ENCODE measurements at regions not wholly inside any gene's neighbourhood (a gene's known extent, or its start where the extent isn't known, plus 50 kb on each side); places are given as distances from the start of the nearest gene placed in this dataset.
"Not testable (repeated sequence)": the region's sequence is repeated elsewhere in the genome, so short reads cannot be mapped to it uniquely, and the experiment has no call there.

DNA sequence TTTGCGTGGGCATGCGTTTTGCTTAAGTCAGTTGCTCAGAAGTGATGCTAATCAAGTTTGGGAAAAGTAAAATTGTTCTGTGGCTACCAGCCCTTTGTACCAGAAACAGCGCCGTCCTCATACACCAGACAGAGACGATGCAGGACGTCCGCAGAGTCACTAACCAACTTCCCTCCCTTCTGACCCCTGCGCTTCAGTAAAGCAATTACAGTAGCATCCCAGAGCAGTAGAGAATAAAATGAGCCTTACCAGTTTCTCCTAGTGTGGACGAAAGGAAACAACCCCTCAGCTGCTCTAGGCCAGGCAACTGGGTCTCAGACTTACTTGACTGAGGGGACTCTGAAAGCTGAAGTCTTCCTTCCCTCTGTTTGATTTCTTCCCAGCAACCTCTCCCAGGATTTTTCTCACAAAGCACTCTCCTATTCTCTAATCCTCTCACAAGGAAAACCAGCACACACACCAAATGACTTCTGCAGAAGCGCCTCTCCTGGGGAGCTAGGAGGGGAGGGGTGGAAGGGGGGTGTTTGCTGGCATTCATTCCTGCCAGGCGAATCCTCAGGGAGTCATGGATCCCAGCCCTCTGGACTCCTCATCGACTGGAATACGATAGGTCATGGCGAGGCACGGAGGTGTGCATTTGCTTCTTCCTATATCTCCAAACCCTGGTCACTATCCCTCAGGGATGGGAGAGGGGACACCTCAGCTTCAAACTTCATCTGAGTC, 56.0 kb upstream of the MID1 start:
- no peak for DNase-seq (ENCODE audit: low spot score)

DNA sequence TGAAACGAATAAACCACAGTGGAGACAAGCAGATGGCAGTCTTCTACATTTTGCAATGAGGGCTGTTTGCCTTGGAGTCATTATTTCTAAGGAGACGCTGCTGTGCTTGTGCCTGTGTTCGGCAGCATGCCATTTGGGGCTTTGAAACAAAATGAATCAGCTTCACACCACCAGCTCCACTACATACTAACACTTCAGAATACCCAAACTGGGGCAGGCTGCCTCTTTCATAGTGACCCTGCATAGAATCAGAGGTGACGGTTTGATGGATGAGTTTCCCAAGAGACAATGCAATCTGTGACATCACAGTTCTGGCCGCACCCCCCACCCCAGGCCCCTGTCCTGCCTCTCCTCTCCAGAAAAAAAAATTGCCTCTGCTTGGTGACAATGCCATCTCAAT, 57.1 kb upstream of the MID1 start:
- DNase-seq (ENCODE audit: low spot score): no peak

DNA sequence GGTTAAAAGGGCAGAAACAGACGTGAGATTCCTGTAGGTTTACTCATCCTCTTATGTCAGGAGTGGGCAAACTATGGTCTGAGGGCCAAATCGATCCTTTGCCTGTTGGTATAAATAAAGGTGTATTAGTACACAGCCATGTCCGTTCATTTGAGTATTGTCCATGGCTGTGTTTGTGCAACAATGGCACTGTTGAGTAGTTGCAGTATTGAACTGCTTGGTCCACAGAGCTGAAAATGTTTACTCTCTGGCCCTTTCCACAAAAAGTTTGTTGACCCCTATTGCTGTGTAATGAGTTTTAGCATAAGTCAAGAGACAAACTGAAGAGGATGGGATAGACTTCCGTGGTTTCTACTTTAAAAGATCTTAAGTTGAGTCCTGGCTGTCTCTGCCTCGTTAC, 59.0 kb upstream of the MID1 start:
- DNase-seq (ENCODE audit: low spot score): no peak

GRCh38 chrX:10681167-10681566, 60.8 kb upstream of the MID1 start:
- no peak for DNase-seq (ENCODE audit: low spot score)

- not testable (repeated sequence) for DNase-seq (ENCODE audit: low spot score)
Observed at GRCh38 chrX:10683631-10684030, 63.2 kb upstream of the MID1 start.

DNA sequence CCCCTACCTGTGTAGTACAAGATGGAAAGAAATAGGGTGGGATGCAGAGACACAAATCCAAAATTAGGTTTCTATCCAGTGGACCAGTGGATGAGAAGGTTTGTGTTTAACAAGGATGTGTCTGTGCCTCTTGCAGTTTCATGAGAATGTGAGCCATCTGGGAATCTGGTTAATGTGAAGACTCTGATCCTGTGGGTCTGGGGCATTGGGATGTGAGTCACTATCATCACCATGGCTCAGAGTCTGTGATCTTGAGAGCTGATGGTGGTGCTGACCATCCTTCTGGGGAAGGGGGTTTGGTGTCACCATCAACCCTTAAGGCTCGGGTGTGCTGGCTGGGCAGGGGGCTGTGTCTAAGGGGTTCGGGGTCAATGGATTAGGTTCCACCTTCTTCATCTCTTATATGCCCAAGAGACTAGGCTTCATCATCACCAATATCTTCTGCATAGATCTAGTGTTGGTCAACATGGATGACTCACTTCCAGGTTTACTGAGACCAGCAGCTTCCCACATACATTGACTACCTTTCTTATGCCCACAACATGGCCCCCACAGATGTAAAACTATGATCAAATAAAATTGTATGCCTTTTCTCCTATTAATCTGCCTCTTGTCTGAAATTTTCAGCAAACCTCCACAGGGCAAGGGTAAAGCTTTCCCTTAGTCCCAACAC, 65.7 kb upstream of the MID1 start:
- DNase-seq (ENCODE audit: low spot score): no peak

DNA sequence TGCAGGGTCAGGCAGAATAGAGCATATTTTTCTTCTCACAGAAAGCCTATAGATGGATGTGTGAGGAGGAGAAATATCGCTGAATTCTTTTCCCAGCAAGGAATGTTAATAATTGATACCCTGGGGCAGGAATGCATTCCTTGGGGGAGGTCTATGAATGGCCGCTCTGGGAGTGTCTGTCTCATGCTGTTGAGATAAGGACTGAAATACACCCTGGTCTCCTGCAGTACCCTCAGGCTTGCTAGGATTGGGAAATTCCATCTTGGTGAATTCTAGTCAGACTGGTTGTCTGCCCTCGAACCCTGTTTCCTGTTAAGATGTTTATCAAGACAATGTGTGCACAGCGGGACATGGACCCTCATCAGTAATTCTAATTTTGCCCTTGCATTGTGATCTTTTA, 71.4 kb upstream of the MID1 start:
- DNase-seq (ENCODE audit: low spot score): not testable (repeated sequence)

DNA sequence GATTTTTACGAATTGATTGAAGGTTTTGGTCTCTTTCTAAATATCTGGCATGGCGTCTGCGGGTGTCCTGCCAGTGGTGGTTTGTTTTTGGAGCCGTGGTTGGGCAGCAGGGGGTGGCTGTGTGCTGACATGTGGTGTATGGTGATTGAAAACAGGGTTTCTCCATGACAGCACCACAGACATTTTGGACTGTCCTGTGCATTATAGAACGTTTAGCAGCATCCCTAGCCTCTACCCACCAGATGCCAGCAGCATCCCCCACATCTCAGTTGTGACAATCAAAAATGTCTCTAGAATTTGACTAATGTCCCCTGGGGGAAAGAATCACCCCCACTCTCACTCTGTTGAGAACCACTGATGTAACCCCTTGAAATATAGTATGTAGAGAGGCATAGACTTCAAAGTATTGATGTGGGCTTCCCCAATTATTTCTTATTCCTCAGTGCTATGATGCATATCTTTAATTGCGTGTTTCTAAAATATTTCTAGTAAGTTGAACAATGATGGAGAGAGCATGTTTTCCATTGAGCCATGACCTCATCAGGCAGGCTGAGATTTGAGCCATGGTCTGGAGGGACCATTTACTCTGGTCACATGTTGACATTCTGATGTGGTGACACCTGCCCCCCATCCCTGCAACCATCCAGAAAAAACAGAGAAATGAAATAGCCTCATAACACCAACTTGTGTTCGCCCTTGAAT, 77.4 kb upstream of the MID1 start:
- no peak for DNase-seq (ENCODE audit: low spot score)

DNA sequence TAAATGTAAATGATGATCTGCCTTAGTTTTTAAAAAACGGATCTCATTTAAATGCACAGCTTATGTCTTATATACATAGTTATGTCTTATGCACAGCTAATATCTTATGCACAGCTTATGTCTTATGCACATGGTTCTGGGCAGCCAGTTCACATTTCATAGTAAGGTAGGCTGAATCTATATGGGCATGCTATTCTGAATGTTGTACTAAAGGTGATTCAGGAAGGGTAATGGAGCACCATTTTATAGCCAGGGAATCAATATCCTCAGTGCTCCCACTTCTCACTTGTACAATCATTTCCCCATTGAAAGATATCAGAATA, 77.9 kb upstream of the MID1 start:
- DNase-seq (ENCODE audit: low spot score): no peak

DNA sequence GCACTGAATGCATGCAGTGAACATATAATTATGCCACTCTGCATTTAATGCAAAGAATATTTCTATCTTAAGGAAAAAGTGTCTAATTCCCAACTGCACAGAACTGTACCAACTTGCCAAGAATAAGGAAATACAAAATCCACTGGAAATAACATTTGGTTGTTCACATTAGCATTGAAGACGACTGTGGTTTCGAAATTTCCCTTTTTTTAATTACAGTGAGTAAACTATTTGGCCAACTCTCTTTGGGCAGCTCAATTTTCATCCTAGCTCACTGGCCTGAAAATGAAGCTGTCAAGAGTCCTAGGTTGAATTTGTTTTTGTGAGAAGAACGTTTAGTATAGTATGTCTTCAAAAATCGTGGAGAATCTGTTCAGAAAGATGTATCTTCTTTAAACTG, 81.6 kb upstream of the MID1 start:
- no peak for DNase-seq (ENCODE audit: low spot score)

DNA sequence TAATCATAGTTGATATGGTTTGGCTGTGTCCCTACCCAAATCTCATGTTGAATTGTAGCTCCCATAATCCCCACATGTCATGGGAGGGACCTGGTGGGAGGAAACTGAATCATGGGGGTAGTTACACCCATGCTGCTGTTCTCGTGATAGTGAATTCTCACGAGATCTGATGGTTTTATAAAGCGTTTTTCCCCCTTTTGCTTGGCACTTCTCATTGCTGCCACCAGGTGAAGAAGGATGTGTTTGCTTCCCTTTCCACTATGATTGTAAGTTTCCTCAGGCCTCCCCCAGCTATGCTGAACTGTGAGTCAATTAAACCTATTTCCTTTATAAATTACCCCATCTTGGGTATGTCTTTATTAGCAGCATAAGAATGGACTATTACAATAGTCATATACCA, 86.0 kb upstream of the MID1 start:
- not testable (repeated sequence) for DNase-seq (ENCODE audit: low spot score)

GRCh38 chrX:10707773-10708172, 87.4 kb upstream of the MID1 start:
- DNase-seq (ENCODE audit: low spot score): no peak

GRCh38 chrX:10709276-10709675, 88.9 kb upstream of the MID1 start:
- no peak for DNase-seq (ENCODE audit: low spot score)

GRCh38 chrX:10714531-10714930, 94.1 kb upstream of the MID1 start:
- DNase-seq (ENCODE audit: low spot score): no peak

- DNase-seq (ENCODE audit: low spot score): peak; percentile 49
Observed at GRCh38 chrX:10722851-10723250, 102.5 kb upstream of the MID1 start.

GRCh38 chrX:10725071-10725470, 104.7 kb upstream of the MID1 start:
- no peak for DNase-seq (ENCODE audit: low spot score)

DNA sequence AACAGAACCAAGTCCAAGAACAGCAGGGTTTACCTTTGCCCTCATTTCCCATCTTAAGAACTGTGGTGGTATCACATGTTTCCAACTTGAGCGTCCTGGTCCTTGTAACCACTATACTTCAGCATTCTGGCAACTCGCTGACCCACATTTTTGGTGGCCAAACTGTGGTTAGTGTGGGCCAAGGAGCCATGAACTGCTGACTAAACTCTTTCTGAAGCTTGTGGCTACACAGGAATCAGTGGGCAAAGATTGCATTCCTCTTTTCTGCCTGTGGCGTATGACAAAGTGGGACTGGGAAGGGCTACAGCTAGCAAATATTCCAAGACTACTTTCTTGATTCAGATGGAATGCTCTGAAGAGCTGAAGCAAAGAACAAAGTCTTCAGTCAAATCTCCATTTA, 106.3 kb upstream of the MID1 start:
- DNase-seq (ENCODE audit: low spot score): no peak

GRCh38 chrX:10728806-10729389, 108.5 kb upstream of the MID1 start:
- DNase-seq (ENCODE audit: low spot score): no peak

- DNase-seq (ENCODE audit: low spot score): no peak
Observed at GRCh38 chrX:10739426-10739825, 119.0 kb upstream of the MID1 start.

DNA sequence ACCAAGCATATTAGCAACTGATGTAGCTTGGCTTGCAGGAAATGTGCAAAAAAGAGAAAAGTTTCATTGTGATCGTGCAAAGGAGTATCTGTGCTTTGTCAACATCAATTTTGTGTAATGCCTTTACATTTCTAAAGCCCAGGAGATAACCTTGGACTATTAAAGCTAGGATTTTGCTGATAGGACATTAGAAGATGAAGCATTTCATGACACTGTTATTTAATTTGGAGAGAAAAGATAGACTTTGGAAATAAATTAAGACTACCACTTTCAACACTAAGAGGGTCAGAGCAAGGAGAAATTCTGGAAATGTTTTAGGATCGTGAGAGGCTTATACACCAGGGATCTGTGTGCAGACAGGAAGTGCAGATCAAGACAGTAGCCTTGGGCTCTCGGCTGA, 120.6 kb upstream of the MID1 start:
- DNase-seq (ENCODE audit: low spot score): no peak

DNA sequence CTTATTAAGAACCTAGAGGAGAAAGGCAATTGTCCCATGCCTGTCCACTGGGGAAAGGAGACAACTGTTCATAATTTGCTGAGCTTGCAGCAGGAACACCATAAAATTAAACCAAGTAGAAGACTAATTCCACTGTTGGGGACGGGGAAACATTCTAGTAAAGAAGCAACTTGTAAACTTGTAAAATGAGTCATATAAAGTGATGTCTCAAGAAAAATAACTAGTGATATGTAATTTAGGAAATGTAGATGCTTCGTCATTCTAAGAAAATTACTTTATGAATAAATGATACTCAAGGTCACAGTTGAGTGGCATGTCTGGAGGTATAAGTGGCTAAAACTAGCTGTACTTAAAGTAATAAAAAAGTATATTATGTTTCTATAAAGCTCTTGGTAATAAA, 121.2 kb upstream of the MID1 start:
- no peak for DNase-seq (ENCODE audit: low spot score)

DNA sequence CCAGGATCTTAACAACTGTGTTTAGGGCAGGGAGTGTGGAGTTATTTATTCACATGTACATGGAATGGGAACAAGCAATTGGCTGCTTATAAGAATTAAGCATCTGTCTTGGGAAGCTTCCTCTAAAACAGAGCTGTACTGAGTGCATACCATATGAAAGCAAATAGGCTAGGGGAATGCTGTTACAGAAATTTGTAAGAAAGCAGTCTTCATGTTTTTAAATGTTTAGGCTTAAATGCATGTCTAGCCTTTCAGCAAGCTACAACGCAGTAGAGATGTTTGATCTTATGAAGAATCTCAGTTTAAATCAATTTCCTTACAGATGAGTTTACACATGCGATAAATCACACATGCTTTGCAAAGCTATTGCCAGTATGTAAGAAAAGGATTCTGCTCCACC, 123.1 kb upstream of the MID1 start:
- no peak for DNase-seq (ENCODE audit: low spot score)

- no peak for DNase-seq (ENCODE audit: low spot score)
Observed at GRCh38 chrX:10744007-10744406, 123.6 kb upstream of the MID1 start.
